MCF 10A (cell line): ENCODE measurements at regions not wholly inside any gene's neighbourhood (a gene's known extent, or its start where the extent isn't known, plus 50 kb on each side); places are given as distances from the start of the nearest gene placed in this dataset.

Experiments
- BruUV-seq: library from RNA; stranded (reverse); fragments of 400-500 nt; replicated peaks from 2 replicates; lab custom pipeline; 2021; lab: Mats Ljungman, UMichigan
- CTCF ChIA-PET: fragments of 300-600 bp; sonication (Branson Sonifier 250); formaldehyde crosslinking; extraction: SDS; loops from one replicate; lab custom pipeline; 2021; ENCODE audit warnings: antibody characterized with exemption, inconsistent platforms; lab: Yijun Ruan, JAX
- POLR2A ChIA-PET: fragments of 300-600, 350-650 bp; sonication (Branson Sonifier 250); formaldehyde crosslinking; extraction: SDS; loops from one replicate; lab custom pipeline; 2020; ENCODE audit warnings: antibody characterized with exemption, inconsistent platforms; lab: Yijun Ruan, JAX
- DNase-seq: peaks from one replicate; pipeline ENCODE4 v3.0.0-alpha.2; 2018; ENCODE audit not compliant: unreplicated experiment
- H3K27ac Mint-ChIP-seq: one replicate; pipeline ENCODE4 v1.8.0; 2022; ENCODE audit warnings: mild to moderate bottlenecking, low read depth, mixed read lengths; ENCODE audit not compliant: unreplicated experiment
- H3K27me3 Mint-ChIP-seq: one replicate; pipeline ENCODE4 v1.8.0; 2022; ENCODE audit warnings: mixed read lengths; ENCODE audit not compliant: insufficient read depth, unreplicated experiment
- H3K36me3 Mint-ChIP-seq: one replicate; pipeline ENCODE4 v1.8.0; 2022; ENCODE audit warnings: mild to moderate bottlenecking, moderate library complexity, mixed read lengths; ENCODE audit not compliant: insufficient read depth, unreplicated experiment
- H3K4me1 Mint-ChIP-seq: one replicate; pipeline ENCODE4 v1.8.0; 2022; ENCODE audit warnings: mixed read lengths; ENCODE audit not compliant: insufficient read depth, unreplicated experiment
- H3K4me3 Mint-ChIP-seq: one replicate; pipeline ENCODE4 v1.8.0; 2022; ENCODE audit warnings: mild to moderate bottlenecking, moderate library complexity, mixed read lengths; ENCODE audit not compliant: unreplicated experiment
- H3K9me3 Mint-ChIP-seq: one replicate; pipeline ENCODE4 v1.8.0; 2022; ENCODE audit warnings: mixed read lengths; ENCODE audit not compliant: unreplicated experiment
- CTCF ChIP-seq: fragments of 200-600 bp; IDR thresholded peaks from one replicate; pipeline ENCODE4 v1.8.0; 2022; ENCODE audit warnings: antibody characterized with exemption, mild to moderate bottlenecking; ENCODE audit not compliant: unreplicated experiment
- intact Hi-C: fragments of 100-400 bp; cut with micrococcal nuclease; formaldehyde crosslinking; loops from 2 replicates; pipeline ENCODE4 v1.14.1; 2022

- H3K36me3 Mint-ChIP-seq = no peaks in the 10 kb centered on the region
- no peak for DNase-seq
- H3K9me3 Mint-ChIP-seq = no peaks in the 10 kb centered on the region
- POLR2A ChIA-PET = interaction anchor here (1.5 kb wide), 1 partner anchor 12 kb away, joined by 3 read pairs; no protein-coding TSS in a partner anchor
- TF ChIP-seq CTCF = no peak
- no peaks in the 10 kb centered on the region for H3K27me3 Mint-ChIP-seq
- no peaks in the 10 kb centered on the region for H3K4me1 Mint-ChIP-seq
- H3K27ac Mint-ChIP-seq = no peak overlapping the region
- H3K4me3 Mint-ChIP-seq = no peak overlapping the region
- intact Hi-C loops = no loop called here
- CTCF ChIA-PET = no interaction called here
- BruUV-seq = no TSS peak
These were observed 278.7 kb downstream of the ZNF608 start for GRCh38 chr5:124467745-124468144.

GRCh38 chr5:124466011-124466410 is 280.4 kb downstream of the ZNF608 start:
- CTCF ChIA-PET = interaction anchor here (0.5 to 0.6 kb wide), 2 partner anchors 185 to 1080 kb away, joined by 3 to 4 read pairs; no protein-coding TSS in a partner anchor
- Mint-ChIP-seq H3K9me3 (no peaks in the 10 kb centered on the region), H3K4me1 (no peaks in the 10 kb centered on the region), H3K4me3 (no peak overlapping the region), H3K27ac (no peak overlapping the region), H3K36me3 (no peaks in the 10 kb centered on the region), H3K27me3 (no peaks in the 10 kb centered on the region)
- no peak for TF ChIP-seq CTCF
- BruUV-seq = no TSS peak
- POLR2A ChIA-PET = no interaction called here
- intact Hi-C loops = no loop called here
- no peak for DNase-seq

GRCh38 chr5:124463851-124464250 is 282.6 kb downstream of the ZNF608 start:
- no peaks in the 10 kb centered on the region for H3K27me3 Mint-ChIP-seq
- POLR2A ChIA-PET = interaction anchor here (0.6 to 0.7 kb wide), 2 partner anchors 92 to 278 kb away, joined by 3 read pairs; no protein-coding TSS in a partner anchor

GRCh38 chr5:124462751-124463150 is 283.7 kb downstream of the ZNF608 start:
- BruUV-seq = no TSS peak
- H3K36me3 Mint-ChIP-seq = no peaks in the 10 kb centered on the region
- CTCF ChIA-PET = interaction anchor here (0.7 kb wide), 1 partner anchor 1646 kb away, joined by 3 read pairs; no protein-coding TSS in a partner anchor
- peaks cover 17% of the 10 kb centered on the region for H3K9me3 Mint-ChIP-seq
- no peak for TF ChIP-seq CTCF
- POLR2A ChIA-PET = no interaction called here
- no peak for DNase-seq
- no peak overlapping the region for H3K4me3 Mint-ChIP-seq
- no peaks in the 10 kb centered on the region for H3K4me1 Mint-ChIP-seq
- no peak overlapping the region for H3K27ac Mint-ChIP-seq
- intact Hi-C loops = no loop called here
- H3K27me3 Mint-ChIP-seq = no peaks in the 10 kb centered on the region

More at GRCh38 chr5:124463851-124464250, 282.6 kb downstream of the ZNF608 start:
- H3K9me3 Mint-ChIP-seq = peaks cover 17% of the 10 kb centered on the region
- no peaks in the 10 kb centered on the region for H3K4me1 Mint-ChIP-seq
- no peak for TF ChIP-seq CTCF
- intact Hi-C loops = no loop called here
- CTCF ChIA-PET = no interaction called here
- H3K27ac Mint-ChIP-seq = no peak overlapping the region
- no TSS peak for BruUV-seq
- DNase-seq = no peak
- no peak overlapping the region for H3K4me3 Mint-ChIP-seq
- H3K36me3 Mint-ChIP-seq = no peaks in the 10 kb centered on the region
